ENCODE measurements at regions not wholly inside any gene's neighbourhood (a gene's known extent, or its start where the extent isn't known, plus 50 kb on each side); places are given as distances from the start of the nearest gene placed in this dataset.

GRCh38 chr2:74041726-74042125 is 57.0 kb downstream of the TET3 start:
- Histone ChIP-seq H4K20me1 (replicated peaks in 1 of 2; ENCODE audit: control insufficient read depth in 1 of 2, insufficient read depth in 2 of 2, low read length in 2 of 2) (peaks cover 7 to 8% of the 10 kb centered on the region in 2 experiments), H2BK120ac (replicated peaks; ENCODE audit: low read depth, low read length) (no peak overlapping the region), H3K4me2 (ENCODE audit: insufficient read depth in 1 of 2, low read depth in 2 of 2, low read length in 2 of 2) (no peak overlapping the region), H3K79me2 (ENCODE audit: control insufficient read depth in 1 of 2, insufficient read depth in 2 of 2, low read length in 2 of 2) (peaks cover 0 to 73% of the 10 kb centered on the region in 2 experiments; a peak in 3 of 4 replicates), H3K56ac (replicated peaks; ENCODE audit: insufficient read length, low read depth, low read length) (no peak overlapping the region), H2AFZ (ENCODE audit: low read length) (no peak overlapping the region), H2BK12ac (ENCODE audit: low read depth, low read length) (no peak overlapping the region), H3K4me3 (ENCODE audit: extremely low read depth in 1 of 4, insufficient read depth in 2 of 4, low read depth in 3 of 4, low read length in 4 of 4) (no peak overlapping the region), H3K4me1 (replicated peaks in 1 of 4; ENCODE audit: control insufficient read depth in 3 of 4, insufficient read depth in 4 of 4, low read length in 3 of 4) (peaks cover 2 to 10% (median 4%) of the 10 kb centered on the region in 4 experiments; a peak in 6 of 7 replicates), H4K8ac (ENCODE audit: extremely low read depth, insufficient read depth, low read length) (no peak overlapping the region), H3K79me1 (ENCODE audit: low read depth, low read length) (peaks cover 22% of the 10 kb centered on the region), H3K27me3 (replicated peaks in 1 of 4; ENCODE audit: control insufficient read depth in 3 of 4, extremely low read depth in 1 of 4, insufficient read depth in 3 of 4, low read length in 3 of 4) (no peaks in the 10 kb centered on the region), H3K18ac (ENCODE audit: extremely low read depth, low read length) (no peak overlapping the region), H3K23me2 (ENCODE audit: low read depth, low read length) (no peaks in the 10 kb centered on the region), H3K36me3 (ENCODE audit: control insufficient read depth in 2 of 4, insufficient read depth in 4 of 4, low read length in 3 of 4) (peaks cover 0 to 3% (median 0%) of the 10 kb centered on the region in 4 experiments; a peak in 4 of 8 replicates), H2BK15ac (ENCODE audit: low read length) (no peak overlapping the region), H3K9ac (replicated peaks in 1 of 4; ENCODE audit: extremely low read depth in 1 of 4, low read depth in 3 of 4, low read length in 3 of 4) (no peak overlapping the region), H3K23ac (ENCODE audit: insufficient read length) (no peak overlapping the region), H2AK5ac (ENCODE audit: low read depth, low read length) (no peak overlapping the region), H3K27ac (ENCODE audit: low read depth, low read length) (no peak overlapping the region), H2BK20ac (ENCODE audit: low read length) (no peak overlapping the region), H4K91ac (replicated peaks; ENCODE audit: insufficient read length, low read length) (no peak overlapping the region), H2BK5ac (ENCODE audit: low read depth, low read length) (no peak overlapping the region), H3K9me3 (ENCODE audit: insufficient read depth in 2 of 2, low read depth in 1 of 2, low read length in 1 of 2) (no peaks in the 10 kb centered on the region), H3K4ac (replicated peaks; ENCODE audit: insufficient read length, low read depth, low read length) (no peak overlapping the region), H3K14ac (ENCODE audit: insufficient read length) (no peak overlapping the region), H4K5ac (ENCODE audit: insufficient read length, low read depth, low read length) (no peak overlapping the region)
- WGBS, 2 experiments (ENCODE audit: extremely low coverage in 1 of 2, insufficient coverage in 1 of 2, insufficient read length in 1 of 2, insufficient replicate concordance in 2 of 2, low coverage in 1 of 2, low lambda C conversion rate in 2 of 2, missing lambda C conversion rate in 1 of 2), result 88% methylated on average over 1 of the region's 1 CpG; no CpG with 5 or more reads in 1 of the 2 experiments
- POLR2A ChIA-PET (ENCODE audit: partially characterized antibody), result interaction anchor here (0.8 to 1.7 kb wide), 4 partner anchors 10 to 79 kb away, joined by 3 to 7 read pairs (median 4); no protein-coding TSS in a partner anchor
- FAIRE-seq, result no peak
- TF ChIP-seq PHF8 (conservative IDR thresholded peaks at IDR 0.05; ENCODE audit: low read depth, low read length), result no peak
- no peak for TF ChIP-seq TCF12 (IDR thresholded peaks at IDR 0.05; ENCODE audit: low read depth, low read length)
- TF ChIP-seq, protein P1, sequence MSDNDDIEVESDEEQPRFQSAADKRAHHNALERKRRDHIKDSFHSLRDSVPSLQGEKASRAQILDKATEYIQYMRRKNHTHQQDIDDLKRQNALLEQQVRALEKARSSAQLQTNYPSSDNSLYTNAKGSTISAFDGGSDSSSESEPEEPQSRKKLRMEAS (IDR thresholded peaks at IDR 0.05), result no peak
- no peak for TF ChIP-seq SP1 (IDR thresholded peaks at IDR 0.05; ENCODE audit: low read depth, low read length)
- no peak for TF ChIP-seq CEBPB (IDR thresholded peaks at IDR 0.05; ENCODE audit: low read depth, low read length)
- TF ChIP-seq TAF1 (IDR thresholded peaks at IDR 0.05; ENCODE audit: low read depth, low read length), result no peak
- DNase-seq (ENCODE audit: low read depth in 1 of 2, low spot score in 2 of 2), result no peak
- CTCF ChIA-PET (ENCODE audit: partially characterized antibody), result interaction anchor here (1.0 to 1.8 kb wide), 5 partner anchors 10 to 54 kb away, joined by 3 to 6 read pairs (median 3); no protein-coding TSS in a partner anchor
